ENCODE measurements at regions not wholly inside any gene's neighbourhood (a gene's known extent, or its start where the extent isn't known, plus 50 kb on each side); places are given as distances from the start of the nearest gene placed in this dataset.
"Not testable (repeated sequence)": the region's sequence is repeated elsewhere in the genome, so short reads cannot be mapped to it uniquely, and the experiment has no call there.

GRCh38 chr1:166552706-166553105 lies 286.6 kb upstream of the POGK start:
- Histone ChIP-seq H3K4me3 (ENCODE audit: insufficient read depth, low read depth, low read length) (no peak overlapping the region), H3K36me3 (replicated peaks; ENCODE audit: control insufficient read depth, insufficient read depth, low read length) (no peaks in the 10 kb centered on the region), H3K27me3 (ENCODE audit: control insufficient read depth, insufficient read depth, low read length) (no peaks in the 10 kb centered on the region)
- no peak for DNase-seq

- Histone ChIP-seq H3K36me3 (replicated peaks; ENCODE audit: control insufficient read depth, insufficient read depth, low read length) (no peaks in the 10 kb centered on the region), H3K27me3 (ENCODE audit: control insufficient read depth, insufficient read depth, low read length) (no peaks in the 10 kb centered on the region)
- DNase-seq = no peak
Observed at GRCh38 chr1:166570954-166571353, 268.3 kb upstream of the POGK start.

GRCh38 chr1:166573199-166573598 lies 266.1 kb upstream of the POGK start:
- Histone ChIP-seq H3K36me3 (replicated peaks; ENCODE audit: control insufficient read depth, insufficient read depth, low read length) (no peaks in the 10 kb centered on the region), H3K27me3 (ENCODE audit: control insufficient read depth, insufficient read depth, low read length) (no peaks in the 10 kb centered on the region), H3K4me3 (ENCODE audit: insufficient read depth, low read depth, low read length) (no peak overlapping the region)
- DNase-seq = no peak

More at GRCh38 chr1:166570954-166571353, 268.3 kb upstream of the POGK start:
- H3K4me3 ChIP-seq (ENCODE audit: insufficient read depth, low read depth, low read length) = no peak overlapping the region

- Histone ChIP-seq H3K36me3 (replicated peaks; ENCODE audit: control insufficient read depth, insufficient read depth, low read length) (no peaks in the 10 kb centered on the region), H3K4me3 (ENCODE audit: insufficient read depth, low read depth, low read length) (no peak overlapping the region), H3K27me3 (ENCODE audit: control insufficient read depth, insufficient read depth, low read length) (no peaks in the 10 kb centered on the region)
- DNase-seq = no peak
Observed at GRCh38 chr1:166579557-166580501, 259.4 kb upstream of the POGK start.

GRCh38 chr1:166588741-166589140 lies 250.5 kb upstream of the POGK start:
- no peaks in the 10 kb centered on the region for H3K36me3 ChIP-seq (replicated peaks; ENCODE audit: control insufficient read depth, insufficient read depth, low read length)
- H3K4me3 ChIP-seq (ENCODE audit: insufficient read depth, low read depth, low read length) = no peak overlapping the region
- DNase-seq = no peak
- no peaks in the 10 kb centered on the region for H3K27me3 ChIP-seq (ENCODE audit: control insufficient read depth, insufficient read depth, low read length)

- no peaks in the 10 kb centered on the region for H3K36me3 ChIP-seq (replicated peaks; ENCODE audit: control insufficient read depth, insufficient read depth, low read length)
- no peaks in the 10 kb centered on the region for H3K27me3 ChIP-seq (ENCODE audit: control insufficient read depth, insufficient read depth, low read length)
- H3K4me3 ChIP-seq (ENCODE audit: insufficient read depth, low read depth, low read length) = no peak overlapping the region
- DNase-seq = no peak
Observed at GRCh38 chr1:166590161-166590560, 249.1 kb upstream of the POGK start.

GRCh38 chr1:166594646-166595045 lies 244.6 kb upstream of the POGK start:
- Histone ChIP-seq H3K27me3 (ENCODE audit: control insufficient read depth, insufficient read depth, low read length) (no peaks in the 10 kb centered on the region), H3K4me3 (ENCODE audit: insufficient read depth, low read depth, low read length) (no peak overlapping the region), H3K36me3 (replicated peaks; ENCODE audit: control insufficient read depth, insufficient read depth, low read length) (no peaks in the 10 kb centered on the region)
- DNase-seq = no peak

GRCh38 chr1:166597516-166597915 lies 241.8 kb upstream of the POGK start:
- no peaks in the 10 kb centered on the region for H3K36me3 ChIP-seq (replicated peaks; ENCODE audit: control insufficient read depth, insufficient read depth, low read length)
- no peak for DNase-seq
- H3K27me3 ChIP-seq (ENCODE audit: control insufficient read depth, insufficient read depth, low read length) = no peaks in the 10 kb centered on the region
- no peak overlapping the region for H3K4me3 ChIP-seq (ENCODE audit: insufficient read depth, low read depth, low read length)

- Histone ChIP-seq H3K4me3 (ENCODE audit: insufficient read depth, low read depth, low read length) (no peak overlapping the region), H3K27me3 (ENCODE audit: control insufficient read depth, insufficient read depth, low read length) (no peaks in the 10 kb centered on the region), H3K36me3 (replicated peaks; ENCODE audit: control insufficient read depth, insufficient read depth, low read length) (no peaks in the 10 kb centered on the region)
- no peak for DNase-seq
Observed at GRCh38 chr1:166600574-166600973, 238.7 kb upstream of the POGK start.

GRCh38 chr1:166601650-166602278 lies 237.5 kb upstream of the POGK start:
- no peak for DNase-seq
- H3K4me3 ChIP-seq (ENCODE audit: insufficient read depth, low read depth, low read length) = no peak overlapping the region
- no peaks in the 10 kb centered on the region for H3K27me3 ChIP-seq (ENCODE audit: control insufficient read depth, insufficient read depth, low read length)
- H3K36me3 ChIP-seq (replicated peaks; ENCODE audit: control insufficient read depth, insufficient read depth, low read length) = no peaks in the 10 kb centered on the region

- not testable (repeated sequence) for H3K36me3 ChIP-seq (replicated peaks; ENCODE audit: control insufficient read depth, insufficient read depth, low read length); H3K27me3 ChIP-seq (ENCODE audit: control insufficient read depth, insufficient read depth, low read length); DNase-seq; H3K4me3 ChIP-seq (ENCODE audit: insufficient read depth, low read depth, low read length)
Observed at GRCh38 chr1:166602801-166603200, 236.5 kb upstream of the POGK start.

GRCh38 chr1:166603296-166603695 lies 236.0 kb upstream of the POGK start:
- no peak overlapping the region for H3K4me3 ChIP-seq (ENCODE audit: insufficient read depth, low read depth, low read length)
- H3K27me3 ChIP-seq (ENCODE audit: control insufficient read depth, insufficient read depth, low read length) = no peaks in the 10 kb centered on the region
- no peaks in the 10 kb centered on the region for H3K36me3 ChIP-seq (replicated peaks; ENCODE audit: control insufficient read depth, insufficient read depth, low read length)
- DNase-seq = no peak

- no peaks in the 10 kb centered on the region for H3K36me3 ChIP-seq (replicated peaks; ENCODE audit: control insufficient read depth, insufficient read depth, low read length)
- H3K27me3 ChIP-seq (ENCODE audit: control insufficient read depth, insufficient read depth, low read length) = no peaks in the 10 kb centered on the region
- H3K4me3 ChIP-seq (ENCODE audit: insufficient read depth, low read depth, low read length) = no peak overlapping the region
- no peak for DNase-seq
Observed at GRCh38 chr1:166605137-166605536, 234.1 kb upstream of the POGK start.

GRCh38 chr1:166612886-166613285 lies 226.4 kb upstream of the POGK start:
- H3K27me3 ChIP-seq (ENCODE audit: control insufficient read depth, insufficient read depth, low read length) = no peaks in the 10 kb centered on the region
- DNase-seq = no peak
- H3K4me3 ChIP-seq (ENCODE audit: insufficient read depth, low read depth, low read length) = no peak overlapping the region
- H3K36me3 ChIP-seq (replicated peaks; ENCODE audit: control insufficient read depth, insufficient read depth, low read length) = no peaks in the 10 kb centered on the region

GRCh38 chr1:166616206-166616605 lies 223.1 kb upstream of the POGK start:
- Histone ChIP-seq H3K27me3 (ENCODE audit: control insufficient read depth, insufficient read depth, low read length) (no peaks in the 10 kb centered on the region), H3K36me3 (replicated peaks; ENCODE audit: control insufficient read depth, insufficient read depth, low read length) (no peaks in the 10 kb centered on the region), H3K4me3 (ENCODE audit: insufficient read depth, low read depth, low read length) (no peak overlapping the region)
- no peak for DNase-seq

All from H7 (cell line).